Tibial nerve (tissue), 4 donors: ENCODE measurements at regions not wholly inside any gene's neighbourhood (a gene's known extent, or its start where the extent isn't known, plus 50 kb on each side); places are given as distances from the start of the nearest gene placed in this dataset.
"Not testable (repeated sequence)": the region's sequence is repeated elsewhere in the genome, so short reads cannot be mapped to it uniquely, and the experiment has no call there.

Experiments
- DNase-seq, 2 donors: peaks; one replicate each; pipeline ENCODE4 v3.0.0-alpha.2; 2019; ENCODE audit warnings: low spot score in 2 of 2
- H3K27ac ChIP-seq, 4 donors: fragments of 200-600 bp; sonication (generic) in 3 of 4; one replicate each; pipeline ENCODE4 v1.5.1; 2017 to 2019; ENCODE audit warnings: mild to moderate bottlenecking in 1 of 4
- H3K27me3 ChIP-seq, 2 donors: fragments of 200-600 bp; sonication (generic) in 1 of 2; one replicate each; pipeline versions ENCODE4 v1.5.1 to v1.6.0; 2017 to 2019
- H3K36me3 ChIP-seq, 3 donors: fragments of 200-600 bp; sonication (generic); one replicate each; pipeline ENCODE4 v1.5.1; 2018 to 2019
- H3K4me1 ChIP-seq, 4 donors: fragments of 200-600 bp; sonication (generic) in 3 of 4; one replicate each; pipeline ENCODE4 v1.5.1; 2017 to 2019
- H3K4me3 ChIP-seq, 4 donors: fragments of 200-600 bp; sonication (generic) in 3 of 4; one replicate each; pipeline ENCODE4 v1.5.1; 2017 to 2019; ENCODE audit warnings: mild to moderate bottlenecking in 1 of 4, moderate library complexity in 1 of 4
- H3K9me3 ChIP-seq, 4 donors: fragments of 200-600 bp; sonication (generic) in 3 of 4; one replicate each; pipeline ENCODE4 v1.5.1; 2017 to 2019
- EP300 ChIP-seq, 2 donors: sonication (generic); formaldehyde crosslinking; IDR thresholded peaks; one replicate each; pipeline ENCODE4 v1.6.1; 2017; ENCODE audit warnings: antibody characterized with exemption in 2 of 2, mild to moderate bottlenecking in 1 of 2
- POLR2A ChIP-seq, 2 donors: fragments of 450-650 bp; IDR thresholded peaks; one replicate each; pipeline ENCODE4 v1.6.1; 2017; ENCODE audit warnings: antibody characterized with exemption in 2 of 2, mild to moderate bottlenecking in 2 of 2, moderate library complexity in 2 of 2
- WGBS, 2 donors: methylation state at CpG; one replicate each; pipeline ENCODE4 v1.1.5; 2018; 5-methylcytosine and 5-hydroxymethylcytosine counted together
- TF ChIP-seq, protein P1 (sequence below), 5 experiments: fragments of 200-600 bp in 3 of 5; fragments of 450-650 bp in 2 of 5; sonication (generic) in 3 of 5; IDR thresholded peaks; one replicate each; pipeline ENCODE4 v1.5.1; 2016 to 2019; ENCODE audit warnings: antibody characterized with exemption in 5 of 5, mild to moderate bottlenecking in 3 of 5, moderate library complexity in 2 of 5

DNA sequence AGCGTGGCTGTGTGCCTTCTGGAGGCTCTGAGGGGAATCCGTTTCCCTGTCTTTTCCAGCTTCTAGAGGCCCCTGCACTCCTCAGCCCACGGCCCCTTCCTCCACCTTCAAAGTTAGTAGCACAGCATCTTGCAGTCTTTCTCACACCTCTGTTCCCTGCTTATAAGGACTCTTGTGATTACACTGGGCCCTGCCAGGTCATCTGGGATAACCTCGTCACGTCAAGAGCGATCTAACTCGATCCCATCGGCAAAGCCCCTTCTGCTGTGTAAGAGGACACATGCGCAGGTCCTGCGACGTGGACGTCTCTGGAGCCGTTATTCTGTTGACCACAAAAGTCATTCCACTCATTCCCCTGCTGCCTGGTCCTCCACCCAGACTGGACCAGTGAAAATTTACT lies 159.2 kb downstream of the BMP7 start:
- DNase-seq = no peak
- H3K27ac ChIP-seq = no peak overlapping the region
- no peaks in the 10 kb centered on the region for H3K9me3 ChIP-seq
- no peaks in the 10 kb centered on the region for H3K36me3 ChIP-seq
- 84 to 88% methylated on average over 13 of the region's 13 CpGs for WGBS, 2 donors
- H3K4me3 ChIP-seq = no peak overlapping the region
- TF ChIP-seq POLR2A (IDR thresholded peaks at IDR 0.05) (no peak), EP300 (IDR thresholded peaks at IDR 0.05) (no peak)
- TF ChIP-seq, protein P1, sequence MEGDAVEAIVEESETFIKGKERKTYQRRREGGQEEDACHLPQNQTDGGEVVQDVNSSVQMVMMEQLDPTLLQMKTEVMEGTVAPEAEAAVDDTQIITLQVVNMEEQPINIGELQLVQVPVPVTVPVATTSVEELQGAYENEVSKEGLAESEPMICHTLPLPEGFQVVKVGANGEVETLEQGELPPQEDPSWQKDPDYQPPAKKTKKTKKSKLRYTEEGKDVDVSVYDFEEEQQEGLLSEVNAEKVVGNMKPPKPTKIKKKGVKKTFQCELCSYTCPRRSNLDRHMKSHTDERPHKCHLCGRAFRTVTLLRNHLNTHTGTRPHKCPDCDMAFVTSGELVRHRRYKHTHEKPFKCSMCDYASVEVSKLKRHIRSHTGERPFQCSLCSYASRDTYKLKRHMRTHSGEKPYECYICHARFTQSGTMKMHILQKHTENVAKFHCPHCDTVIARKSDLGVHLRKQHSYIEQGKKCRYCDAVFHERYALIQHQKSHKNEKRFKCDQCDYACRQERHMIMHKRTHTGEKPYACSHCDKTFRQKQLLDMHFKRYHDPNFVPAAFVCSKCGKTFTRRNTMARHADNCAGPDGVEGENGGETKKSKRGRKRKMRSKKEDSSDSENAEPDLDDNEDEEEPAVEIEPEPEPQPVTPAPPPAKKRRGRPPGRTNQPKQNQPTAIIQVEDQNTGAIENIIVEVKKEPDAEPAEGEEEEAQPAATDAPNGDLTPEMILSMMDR (IDR thresholded peaks at IDR 0.05) = no peak
- H3K4me1 ChIP-seq = peaks cover 0 to 40% (median 21%) of the 10 kb centered on the region in 4 donors
- no peaks in the 10 kb centered on the region for H3K27me3 ChIP-seq

DNA sequence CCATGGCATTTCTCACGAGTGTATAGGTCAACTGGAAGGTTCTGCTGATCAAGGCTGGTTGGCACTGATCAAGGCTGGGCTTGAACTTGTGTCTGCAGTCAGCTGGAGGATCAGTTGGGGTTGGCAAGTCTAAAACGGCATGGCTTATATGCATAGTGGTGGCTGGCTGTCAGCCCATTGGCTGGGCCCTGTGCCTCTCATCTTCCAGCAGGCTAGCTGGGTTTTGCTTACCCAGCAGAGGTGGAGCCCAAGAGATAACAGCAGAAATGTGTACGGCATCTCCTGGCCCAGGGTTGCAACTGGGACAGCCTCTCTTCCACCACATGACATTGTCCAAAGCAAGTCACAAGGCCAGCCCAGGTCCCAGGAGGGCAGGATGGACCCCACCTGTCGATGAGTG lies 158.2 kb downstream of the BMP7 start:
- Histone ChIP-seq H3K4me1 (peaks cover 0 to 33% (median 16%) of the 10 kb centered on the region in 4 donors), H3K4me3 (no peak overlapping the region), H3K36me3 (no peaks in the 10 kb centered on the region), H3K27ac (peak overlapping the region in 3 of 4 donors; percentile 2 to 87 (median 82)), H3K9me3 (no peaks in the 10 kb centered on the region), H3K27me3 (no peaks in the 10 kb centered on the region)
- 63 to 72% methylated on average over 4 of the region's 4 CpGs for WGBS, 2 donors
- DNase-seq = no peak
- TF ChIP-seq, protein P1 (IDR thresholded peaks at IDR 0.05) = no peak
- no peak for TF ChIP-seq POLR2A (IDR thresholded peaks at IDR 0.05)
- TF ChIP-seq EP300 (IDR thresholded peaks at IDR 0.05) = no peak

DNA sequence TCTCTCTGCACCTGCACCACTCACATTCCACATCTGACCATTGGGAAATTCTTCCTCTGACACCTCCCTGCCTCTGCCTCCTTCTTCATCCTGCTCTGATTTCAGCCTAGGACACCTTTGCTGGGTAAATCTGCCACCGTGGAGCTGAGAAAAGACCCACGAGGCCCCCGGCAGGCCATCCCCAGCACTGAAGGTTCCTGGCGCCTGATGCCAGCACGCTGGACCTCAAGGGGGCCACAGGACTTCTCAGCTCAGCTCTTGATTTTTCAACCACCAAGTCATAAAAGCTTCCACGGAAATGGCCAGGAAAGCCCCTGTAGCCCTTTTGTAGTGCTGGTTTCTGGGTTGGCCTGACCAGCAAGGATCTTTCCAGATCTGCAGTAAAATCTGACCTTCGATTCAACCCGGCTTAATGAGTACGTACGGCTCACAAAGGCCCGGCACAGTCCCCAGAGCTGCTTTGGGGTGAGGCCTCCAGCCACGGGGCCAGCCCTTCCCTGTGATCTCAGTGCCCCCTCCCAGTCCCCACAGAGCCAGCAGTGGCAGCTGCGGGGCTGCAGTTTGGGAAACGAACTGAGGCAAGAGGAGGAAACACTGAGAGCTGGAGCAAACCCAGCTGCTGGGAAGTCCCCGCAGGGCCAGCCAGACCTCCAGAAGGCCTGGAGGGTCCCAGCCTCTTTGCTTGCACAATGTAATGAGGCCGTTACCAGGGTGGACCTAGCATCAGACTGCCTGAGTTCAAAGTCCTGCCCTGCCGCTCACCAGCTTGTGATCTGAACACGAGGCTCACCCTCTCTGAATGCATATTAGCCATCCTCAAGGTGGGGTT lies 157.5 kb downstream of the BMP7 start:
- peak overlapping the region; percentile 60 to 87 (median 73) for H3K27ac ChIP-seq
- no peak overlapping the region for H3K4me3 ChIP-seq
- H3K27me3 ChIP-seq = no peaks in the 10 kb centered on the region
- no peaks in the 10 kb centered on the region for H3K9me3 ChIP-seq
- peaks cover 0 to 31% (median 16%) of the 10 kb centered on the region in 4 donors for H3K4me1 ChIP-seq
- WGBS, 2 donors = 19 to 24% methylated on average over 15 to 16 of the region's 18 CpGs
- no peak for TF ChIP-seq POLR2A (IDR thresholded peaks at IDR 0.05)
- TF ChIP-seq EP300 (IDR thresholded peaks at IDR 0.05) = peak in 1 of 2 donors; percentile 35
- DNase-seq = no peak
- H3K36me3 ChIP-seq = no peaks in the 10 kb centered on the region

DNA sequence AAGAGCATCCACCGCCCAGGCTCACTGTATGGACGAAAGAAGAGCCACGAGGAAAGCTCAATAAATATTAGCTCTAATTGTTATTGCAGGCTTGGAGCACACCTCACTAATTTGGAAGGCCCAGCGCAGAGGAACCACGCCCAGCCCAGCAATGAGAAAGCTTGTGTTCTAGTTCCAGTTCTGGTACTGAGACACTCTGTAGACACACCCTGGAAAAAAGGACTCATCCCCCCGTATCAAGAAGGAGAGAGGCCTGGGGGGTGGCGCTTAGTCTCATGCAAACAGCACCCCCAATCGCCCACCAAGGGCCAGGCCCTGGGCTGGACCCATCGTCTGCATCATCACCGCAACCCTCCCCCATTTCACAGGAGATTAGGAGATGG lies 156.9 kb downstream of the BMP7 start:
- Histone ChIP-seq H3K4me3 (no peak overlapping the region), H3K27ac (peak overlapping the region; percentile 60 to 87 (median 73)), H3K27me3 (no peaks in the 10 kb centered on the region), H3K9me3 (no peaks in the 10 kb centered on the region), H3K36me3 (no peaks in the 10 kb centered on the region), H3K4me1 (peaks cover 0 to 25% (median 16%) of the 10 kb centered on the region in 4 donors)
- 58 to 67% methylated on average over 10 of the region's 10 CpGs for WGBS, 2 donors
- DNase-seq = peak in 1 of 2 donors; percentile 8
- TF ChIP-seq EP300 (IDR thresholded peaks at IDR 0.05) = no peak
- no peak for TF ChIP-seq POLR2A (IDR thresholded peaks at IDR 0.05)
- TF ChIP-seq, protein P1 (IDR thresholded peaks at IDR 0.05) = no peak

DNA sequence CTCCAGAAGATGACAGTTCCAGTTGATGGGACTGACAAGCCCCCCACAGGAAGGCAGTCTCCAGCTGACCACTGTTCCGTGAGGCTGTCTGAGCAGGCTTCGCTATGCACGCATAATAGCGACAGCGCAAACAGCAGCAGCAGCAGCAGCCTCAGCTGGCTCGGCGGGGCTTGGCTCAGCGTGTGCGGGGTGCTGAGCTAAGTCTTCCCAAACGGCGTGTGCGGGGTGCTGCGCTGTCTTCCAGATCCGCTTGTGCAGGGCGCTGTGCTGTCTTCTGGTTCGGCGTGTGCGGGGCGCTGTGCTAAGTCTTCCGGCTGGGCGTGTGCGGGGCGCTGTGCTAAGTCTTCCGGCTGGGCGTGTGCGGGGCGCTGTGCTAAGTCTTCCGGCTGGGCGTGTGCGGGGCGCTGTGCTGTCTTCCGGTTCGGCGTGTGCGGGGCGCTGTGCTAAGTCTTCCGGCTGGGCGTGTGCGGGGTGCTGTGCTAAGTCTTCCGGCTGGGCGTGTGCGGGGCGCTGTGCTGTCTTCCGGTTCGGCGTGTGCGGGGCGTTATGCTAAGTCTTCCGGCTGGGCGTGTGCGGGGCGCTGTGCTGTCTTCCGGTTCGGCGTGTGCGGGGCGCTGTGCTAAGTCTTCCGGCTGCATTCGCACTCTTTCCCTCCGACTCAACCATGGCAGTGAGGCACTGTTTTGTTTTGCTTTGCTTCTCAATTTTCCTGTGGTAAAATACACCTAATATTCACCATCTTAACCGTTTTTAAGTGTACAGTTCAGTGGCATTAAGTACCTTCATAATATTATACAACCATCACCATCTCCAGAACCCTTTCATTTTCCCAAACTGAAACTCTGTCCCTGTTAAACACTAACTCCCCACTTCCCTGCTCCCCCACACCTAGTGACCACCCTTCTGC lies 156.1 kb downstream of the BMP7 start:
- 94 to 97% methylated on average over 20 to 59 of the region's 61 CpGs for WGBS, 2 donors
- peak overlapping the region in 3 of 4 donors; percentile 64 to 87 (median 82) for H3K27ac ChIP-seq
- not testable (repeated sequence) for H3K27me3 ChIP-seq, H3K4me3 ChIP-seq, DNase-seq, H3K9me3 ChIP-seq, H3K36me3 ChIP-seq
- peaks cover 0 to 22% (median 16%) of the 10 kb centered on the region in 4 donors for H3K4me1 ChIP-seq

DNA sequence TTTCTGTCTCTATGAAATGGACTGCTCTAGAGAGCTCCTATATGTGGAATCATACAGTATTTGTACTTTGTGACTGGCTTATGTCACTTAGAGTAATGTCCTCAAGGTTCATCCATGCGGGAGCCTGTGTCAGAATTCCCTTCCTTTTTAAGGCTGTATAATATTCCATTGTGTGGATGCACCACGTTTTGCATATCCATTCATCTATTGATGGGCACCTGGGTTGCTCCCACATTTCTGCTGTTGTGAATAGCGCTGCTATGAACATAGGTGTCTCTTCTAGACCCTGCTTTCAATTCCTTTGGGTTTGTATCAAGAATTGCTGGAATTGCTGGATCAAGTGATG lies 155.4 kb downstream of the BMP7 start:
- no peak for TF ChIP-seq POLR2A (IDR thresholded peaks at IDR 0.05)
- TF ChIP-seq, protein P1 (IDR thresholded peaks at IDR 0.05) = no peak
- TF ChIP-seq EP300 (IDR thresholded peaks at IDR 0.05) = no peak
- Histone ChIP-seq H3K27ac (no peak overlapping the region), H3K36me3 (no peaks in the 10 kb centered on the region), H3K4me3 (no peak overlapping the region), H3K9me3 (no peaks in the 10 kb centered on the region), H3K27me3 (no peaks in the 10 kb centered on the region), H3K4me1 (peaks cover 0 to 22% (median 16%) of the 10 kb centered on the region in 4 donors)
- no peak for DNase-seq
- 93 to 96% methylated on average over 3 of the region's 3 CpGs for WGBS, 2 donors
